H9 (cell line): ENCODE measurements at regions not wholly inside any gene's neighbourhood (a gene's known extent, or its start where the extent isn't known, plus 50 kb on each side); places are given as distances from the start of the nearest gene placed in this dataset.

Experiments
- DNase-seq: peaks from one replicate; pipeline ENCODE4 v3.0.0-alpha.2; 2017
- H2AFZ ChIP-seq: one replicate; pipeline ENCODE4 v1.6.1; 2013; ENCODE audit warnings: mild to moderate bottlenecking, low read length, control low read depth, moderate library complexity
- H2AK5ac ChIP-seq: 2 replicates; pipeline ENCODE4 v1.6.1; 2013; ENCODE audit warnings: low read length, control low read depth, mixed read lengths; ENCODE audit not compliant: insufficient read length
- H2BK120ac ChIP-seq: one replicate; pipeline ENCODE4 v1.6.1; 2013; ENCODE audit warnings: low read depth, mild to moderate bottlenecking, low read length, control low read depth, inconsistent platforms; ENCODE audit not compliant: poor library complexity, severe bottlenecking
- H2BK12ac ChIP-seq: 2 replicates; pipeline ENCODE4 v1.6.1; 2013; ENCODE audit warnings: low read length, control low read depth, mixed read lengths, low read depth; ENCODE audit not compliant: insufficient read length
- H2BK15ac ChIP-seq: 2 replicates; pipeline ENCODE4 v1.6.1; 2013; ENCODE audit warnings: low read depth, low read length, control low read depth
- H2BK20ac ChIP-seq: one replicate; pipeline ENCODE4 v1.6.1; 2013; ENCODE audit warnings: low read depth, mild to moderate bottlenecking, low read length, control low read depth, inconsistent platforms; ENCODE audit not compliant: poor library complexity, severe bottlenecking
- H2BK5ac ChIP-seq: 2 replicates; pipeline ENCODE4 v1.6.1; 2013; ENCODE audit warnings: low read length, control low read depth, mixed read lengths; ENCODE audit not compliant: insufficient read length
- H3K14ac ChIP-seq: 2 replicates; pipeline ENCODE4 v1.6.1; 2013; ENCODE audit warnings: low read length, control low read depth; ENCODE audit not compliant: insufficient read depth
- H3K18ac ChIP-seq: 2 replicates; pipeline ENCODE4 v1.6.1; 2013; ENCODE audit warnings: low read depth, mild to moderate bottlenecking, mixed read lengths, low read length, control low read depth; ENCODE audit not compliant: insufficient read length
- H3K23ac ChIP-seq: 2 replicates; pipeline ENCODE4 v1.6.1; 2013; ENCODE audit warnings: low read length, control low read depth, mixed read lengths, low read depth; ENCODE audit not compliant: insufficient read length
- H3K23me2 ChIP-seq: 2 replicates; pipeline ENCODE4 v1.6.1; 2013; ENCODE audit warnings: low read depth, mild to moderate bottlenecking, mixed read lengths, low read length, control low read depth; ENCODE audit not compliant: insufficient read length, poor library complexity, severe bottlenecking
- H3K27ac ChIP-seq: 2 replicates; pipeline ENCODE4 v1.5.1; 2013; ENCODE audit warnings: low read length, control low read depth, mixed read lengths, low read depth; ENCODE audit not compliant: insufficient read length
- H3K27me3 ChIP-seq: 2 replicates; pipeline ENCODE4 v1.6.1; 2013; ENCODE audit warnings: low read length, control low read depth, inconsistent platforms; ENCODE audit not compliant: insufficient read depth
- H3K4ac ChIP-seq: 2 replicates; pipeline ENCODE4 v1.6.1; 2013; ENCODE audit warnings: low read depth, mild to moderate bottlenecking, control low read depth, inconsistent platforms, low read length, moderate library complexity
- H3K4me1 ChIP-seq: 2 replicates; pipeline ENCODE4 v1.6.1; 2013; ENCODE audit warnings: low read length, control low read depth, inconsistent platforms; ENCODE audit not compliant: insufficient read depth
- H3K4me2 ChIP-seq: 2 replicates; pipeline ENCODE4 v1.6.1; 2013; ENCODE audit warnings: low read length, control low read depth, mixed read lengths; ENCODE audit not compliant: insufficient read length, insufficient read depth
- H3K56ac ChIP-seq: 2 replicates; pipeline ENCODE4 v1.6.1; 2013; ENCODE audit warnings: low read depth, mild to moderate bottlenecking, mixed read lengths, low read length, control low read depth; ENCODE audit not compliant: insufficient read length
- H3K79me1 ChIP-seq: 2 replicates; pipeline ENCODE4 v1.6.1; 2013; ENCODE audit warnings: low read depth, mild to moderate bottlenecking, moderate library complexity, low read length, control low read depth, inconsistent platforms; ENCODE audit not compliant: insufficient read depth, poor library complexity, severe bottlenecking
- H3K79me2 ChIP-seq: 2 replicates; pipeline ENCODE4 v1.6.1; 2013; ENCODE audit warnings: low read length, control low read depth, inconsistent platforms; ENCODE audit not compliant: insufficient read depth
- H3K9ac ChIP-seq: 2 replicates; pipeline ENCODE4 v1.6.1; 2013; ENCODE audit warnings: low read length, control low read depth, mixed read lengths; ENCODE audit not compliant: insufficient read length; ENCODE audit errors: extremely low read depth
- H3K9me3 ChIP-seq: one replicate; pipeline ENCODE4 v1.6.1; 2013; ENCODE audit warnings: low read depth, low read length, inconsistent platforms; ENCODE audit not compliant: control insufficient read depth
- H3T11ph ChIP-seq: one replicate; pipeline ENCODE4 v1.6.1; 2013; ENCODE audit warnings: mild to moderate bottlenecking, low read length, control low read depth, inconsistent platforms
- H4K20me1 ChIP-seq: one replicate; pipeline ENCODE4 v1.6.1; 2013; ENCODE audit not compliant: control insufficient read depth, insufficient read length, insufficient read depth
- H4K5ac ChIP-seq: 2 replicates; pipeline ENCODE4 v1.6.1; 2013; ENCODE audit warnings: low read depth, mild to moderate bottlenecking, mixed read lengths, low read length, control low read depth; ENCODE audit not compliant: insufficient read length
- H4K8ac ChIP-seq: replicated peaks from 2 replicates; pipeline ENCODE4 v1.6.1; 2013; ENCODE audit warnings: low read length, control low read depth, mixed read lengths, low read depth; ENCODE audit not compliant: insufficient read length
- H4K91ac ChIP-seq: 2 replicates; pipeline ENCODE4 v1.6.1; 2013; ENCODE audit warnings: low read depth, mild to moderate bottlenecking, moderate library complexity, mixed read lengths, low read length, control low read depth; ENCODE audit not compliant: insufficient read length
- H3K27ac Mint-ChIP-seq, 3 experiments: 2 replicates in 2 of 3; 3 replicates in 1 of 3; pipeline ENCODE4 v1.8.0; 2020 to 2021; ENCODE audit warnings: mixed read lengths in 3 of 3, mild to moderate bottlenecking in 1 of 3, moderate library complexity in 1 of 3
- H3K27me3 Mint-ChIP-seq: 2 replicates; pipeline ENCODE4 v1.8.0; 2021; ENCODE audit warnings: low read depth, mild to moderate bottlenecking, moderate library complexity, mixed read lengths
- H3K36me3 Mint-ChIP-seq, 3 experiments: 2 replicates in 2 of 3; 3 replicates in 1 of 3; pipeline ENCODE4 v1.8.0; 2020 to 2021; ENCODE audit warnings: low read depth in 3 of 3, mixed read lengths in 3 of 3; ENCODE audit not compliant: insufficient read depth in 1 of 3
- H3K4me1 Mint-ChIP-seq, 2 experiments: 2 replicates each; pipeline ENCODE4 v1.8.0; 2020; ENCODE audit warnings: mixed read lengths in 2 of 2
- H3K4me3 Mint-ChIP-seq, 2 experiments: 2 replicates in 1 of 2; 3 replicates in 1 of 2; pipeline ENCODE4 v1.8.0; 2020 to 2021; ENCODE audit warnings: mild to moderate bottlenecking in 2 of 2, mixed read lengths in 2 of 2, moderate library complexity in 1 of 2
- H3K9me3 Mint-ChIP-seq, 2 experiments: 2 replicates in 1 of 2; 3 replicates in 1 of 2; pipeline ENCODE4 v1.8.0; 2020; ENCODE audit warnings: mild to moderate bottlenecking in 2 of 2, mixed read lengths in 2 of 2, moderate library complexity in 1 of 2
- CTCF ChIP-seq: fragments of 200-600 bp; sonication (generic); conservative IDR thresholded peaks from 3 replicates; pipeline ENCODE4 v1.8.0; 2021; ENCODE audit warnings: antibody characterized with exemption, mild to moderate bottlenecking
- WGBS: extraction: QIAGEN DNeasy Blood & Tissue Kit; methylation state at CpG from one replicate; pipeline ENCODE4 v1.1.7; 2013; ENCODE audit warnings: missing lambda C conversion rate, low lambda C conversion rate, mixed read lengths; ENCODE audit not compliant: insufficient read length; ENCODE audit errors: extremely low coverage; 5-methylcytosine and 5-hydroxymethylcytosine counted together

- no peaks in the 10 kb centered on the region for H3K79me2 ChIP-seq
- H3K4me2 ChIP-seq, result no peak overlapping the region
- no peak overlapping the region for H4K8ac ChIP-seq
- no peak overlapping the region for H3K56ac ChIP-seq
- H4K20me1 ChIP-seq, result no peaks in the 10 kb centered on the region
- H3K18ac ChIP-seq, result no peak overlapping the region
- H3T11ph ChIP-seq, result no peak overlapping the region
- WGBS, result no CpG with 5 or more reads among the region's 2 CpGs
- H3K79me1 ChIP-seq, result no peaks in the 10 kb centered on the region
- H3K14ac ChIP-seq, result no peak overlapping the region
- Mint-ChIP-seq H3K4me1 (peaks cover 0 to 2% of the 10 kb centered on the region in 2 experiments; a peak in 2 of 4 replicates), H3K4me3 (no peak overlapping the region), H3K27ac (no peak overlapping the region), H3K36me3 (no peaks in the 10 kb centered on the region), H3K27me3 (no peaks in the 10 kb centered on the region), H3K9me3 (no peaks in the 10 kb centered on the region)
- H2BK15ac ChIP-seq, result no peak overlapping the region
- H2BK120ac ChIP-seq, result no peak overlapping the region
- no peak for TF ChIP-seq CTCF
- no peaks in the 10 kb centered on the region for H3K27me3 ChIP-seq
- no peaks in the 10 kb centered on the region for H3K9me3 ChIP-seq
- H3K27ac ChIP-seq, result no peak overlapping the region
- H2BK20ac ChIP-seq, result no peak overlapping the region
- no peak overlapping the region for H2BK5ac ChIP-seq
- no peak overlapping the region for H2BK12ac ChIP-seq
- no peak overlapping the region for H4K5ac ChIP-seq
- H3K4ac ChIP-seq, result no peak overlapping the region
- H4K91ac ChIP-seq, result no peak overlapping the region
- no peak overlapping the region for H3K23ac ChIP-seq
- H3K23me2 ChIP-seq, result no peaks in the 10 kb centered on the region
- no peak overlapping the region for H2AFZ ChIP-seq
- no peak for DNase-seq
- H3K9ac ChIP-seq, result no peak overlapping the region
- no peak overlapping the region for H2AK5ac ChIP-seq
- H3K4me1 ChIP-seq, result no peaks in the 10 kb centered on the region
Measured at GRCh38 chr14:85129921-85130320, 400.0 kb upstream of the FLRT2 start.
